Fibroblast of pulmonary artery (primary cell): ENCODE measurements at regions not wholly inside any gene's neighbourhood (a gene's known extent, or its start where the extent isn't known, plus 50 kb on each side); places are given as distances from the start of the nearest gene placed in this dataset.

Experiments used
- DNase-seq: peaks from one replicate; pipeline ENCODE4 v3.0.0-alpha.2; 2010; ENCODE audit warnings: low read depth
- H3K4me3 ChIP-seq: replicated peaks from 2 replicates; pipeline ENCODE4 v1.5.1; 2011; ENCODE audit warnings: low read depth, mild to moderate bottlenecking, control low read depth, low read length, moderate library complexity
- TF ChIP-seq, protein P1 (sequence below): IDR thresholded peaks from 2 replicates; pipeline ENCODE4 v1.5.1; 2011; ENCODE audit warnings: mild to moderate bottlenecking, control low read depth, low read length, inconsistent platforms; ENCODE audit errors: missing control alignments

DNA sequence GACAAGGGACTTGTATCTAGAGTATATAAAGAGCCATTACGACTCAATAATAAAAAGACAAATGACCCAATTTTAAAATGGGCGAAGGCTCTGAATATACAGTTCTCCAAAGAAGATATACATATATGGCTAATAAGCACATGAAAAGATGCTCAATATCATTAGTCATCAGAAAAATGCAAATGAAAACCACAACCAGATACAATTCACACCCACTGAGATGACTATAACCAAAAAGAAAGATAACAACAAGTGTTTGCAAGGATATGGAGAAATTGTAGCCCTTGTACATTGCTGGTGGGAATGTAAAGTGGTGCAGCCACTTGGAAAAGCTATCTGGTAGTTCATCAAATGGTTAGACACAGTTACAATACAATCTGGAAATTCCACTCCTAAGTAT lies 96.3 kb downstream of the TRIM29 start:
- TF ChIP-seq, protein P1, sequence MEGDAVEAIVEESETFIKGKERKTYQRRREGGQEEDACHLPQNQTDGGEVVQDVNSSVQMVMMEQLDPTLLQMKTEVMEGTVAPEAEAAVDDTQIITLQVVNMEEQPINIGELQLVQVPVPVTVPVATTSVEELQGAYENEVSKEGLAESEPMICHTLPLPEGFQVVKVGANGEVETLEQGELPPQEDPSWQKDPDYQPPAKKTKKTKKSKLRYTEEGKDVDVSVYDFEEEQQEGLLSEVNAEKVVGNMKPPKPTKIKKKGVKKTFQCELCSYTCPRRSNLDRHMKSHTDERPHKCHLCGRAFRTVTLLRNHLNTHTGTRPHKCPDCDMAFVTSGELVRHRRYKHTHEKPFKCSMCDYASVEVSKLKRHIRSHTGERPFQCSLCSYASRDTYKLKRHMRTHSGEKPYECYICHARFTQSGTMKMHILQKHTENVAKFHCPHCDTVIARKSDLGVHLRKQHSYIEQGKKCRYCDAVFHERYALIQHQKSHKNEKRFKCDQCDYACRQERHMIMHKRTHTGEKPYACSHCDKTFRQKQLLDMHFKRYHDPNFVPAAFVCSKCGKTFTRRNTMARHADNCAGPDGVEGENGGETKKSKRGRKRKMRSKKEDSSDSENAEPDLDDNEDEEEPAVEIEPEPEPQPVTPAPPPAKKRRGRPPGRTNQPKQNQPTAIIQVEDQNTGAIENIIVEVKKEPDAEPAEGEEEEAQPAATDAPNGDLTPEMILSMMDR, result no peak
- no peak for DNase-seq

DNA sequence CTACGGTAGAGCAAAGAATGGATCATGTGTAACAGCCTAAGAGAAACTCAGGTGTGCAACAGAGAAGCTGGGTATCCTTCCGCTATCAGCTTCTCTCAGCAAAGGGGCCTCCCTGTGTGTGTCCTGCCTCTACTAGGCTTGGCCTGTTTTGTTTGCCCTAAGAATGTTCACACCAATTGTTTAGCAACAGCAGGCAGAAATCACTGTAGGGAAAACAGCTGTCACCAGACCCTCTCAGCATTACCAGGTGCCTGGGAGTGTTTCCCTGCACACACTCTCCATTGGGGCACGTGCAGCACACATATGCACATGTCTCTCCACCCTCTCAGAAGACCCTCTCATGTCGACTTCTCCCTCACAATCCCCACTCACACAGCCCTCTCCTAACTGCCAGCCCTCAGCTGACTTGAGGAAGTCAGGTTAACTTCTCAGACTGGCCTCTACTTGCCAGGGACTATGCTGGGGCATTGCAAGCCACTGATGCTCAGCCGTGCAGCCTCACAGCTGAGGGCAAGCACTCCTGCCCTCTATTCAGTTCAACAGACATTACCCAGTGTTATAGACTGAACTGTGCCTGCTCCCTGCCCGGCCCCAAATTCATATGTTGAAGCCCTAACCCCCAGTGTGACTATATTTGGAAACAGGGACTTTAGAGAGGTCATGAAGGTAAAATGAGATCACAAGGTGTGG lies 97.6 kb downstream of the TRIM29 start:
- no peak overlapping the region for H3K4me3 ChIP-seq
- no peak for DNase-seq
- TF ChIP-seq, protein P1, result no peak

More for the DNA sequence above, 96.3 kb downstream of the TRIM29 start:
- no peak overlapping the region for H3K4me3 ChIP-seq

DNA sequence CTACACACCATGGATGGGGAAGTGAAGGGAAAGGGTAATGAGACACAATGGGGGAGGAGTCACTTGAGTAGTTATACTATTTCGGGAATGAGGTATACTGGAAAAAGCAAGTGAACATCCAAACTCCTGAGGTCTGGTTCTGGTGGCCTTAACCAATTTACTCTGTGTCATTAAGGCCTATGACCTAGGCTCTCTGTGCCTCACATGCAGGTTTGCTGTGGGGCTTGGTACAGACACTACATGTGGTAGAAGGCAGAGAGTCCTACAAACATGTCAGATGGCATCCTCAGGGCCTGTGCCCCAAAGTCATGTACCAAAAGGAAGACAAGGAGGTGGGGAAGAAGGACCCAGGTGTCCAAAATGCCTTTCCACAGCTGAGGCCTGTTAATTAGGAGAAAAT lies 98.9 kb downstream of the TRIM29 start:
- TF ChIP-seq, protein P1, result no peak
- no peak for DNase-seq
- H3K4me3 ChIP-seq, result no peak overlapping the region

DNA sequence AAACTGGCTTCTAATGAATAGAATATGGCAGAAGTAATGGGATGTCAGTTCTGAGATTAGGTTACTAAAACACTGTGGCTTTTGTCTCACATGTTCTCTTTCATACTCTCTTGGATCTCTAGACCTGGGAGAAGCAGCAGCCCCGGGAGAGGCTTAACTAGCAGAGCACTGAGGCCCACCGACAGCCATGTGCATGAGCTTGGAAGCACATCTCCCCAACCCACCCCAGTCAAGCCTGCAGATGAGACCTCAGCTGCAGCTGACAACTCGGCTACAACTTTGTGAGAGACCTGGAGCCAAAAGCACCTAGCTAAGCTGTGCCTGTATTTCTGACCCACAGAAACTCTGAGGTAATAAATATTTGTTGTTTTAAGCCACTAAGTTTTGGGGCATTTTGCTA lies 100.8 kb downstream of the TRIM29 start:
- TF ChIP-seq, protein P1, result no peak
- no peak overlapping the region for H3K4me3 ChIP-seq
- DNase-seq, result no peak

DNA sequence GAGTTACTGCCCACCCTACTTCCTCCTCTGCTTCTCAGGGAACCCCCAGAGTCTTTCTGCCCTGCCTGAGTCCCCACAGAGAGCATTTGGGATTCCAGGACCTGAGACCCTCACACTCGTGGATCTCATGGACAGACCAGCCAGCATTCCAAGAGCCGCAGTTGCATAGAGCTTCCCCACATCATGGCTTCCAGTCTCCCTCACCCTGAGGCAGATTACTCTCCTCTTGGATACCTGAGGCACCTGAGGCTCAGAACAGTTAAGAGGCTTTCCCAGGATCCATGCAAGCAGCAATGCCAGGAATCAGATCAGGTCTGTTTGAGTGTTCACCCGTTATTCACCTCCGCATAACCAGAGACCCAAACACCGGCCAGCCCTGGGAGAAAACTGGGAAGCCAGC lies 102.2 kb downstream of the TRIM29 start:
- TF ChIP-seq, protein P1, result no peak
- no peak for DNase-seq
- H3K4me3 ChIP-seq, result no peak overlapping the region

DNA sequence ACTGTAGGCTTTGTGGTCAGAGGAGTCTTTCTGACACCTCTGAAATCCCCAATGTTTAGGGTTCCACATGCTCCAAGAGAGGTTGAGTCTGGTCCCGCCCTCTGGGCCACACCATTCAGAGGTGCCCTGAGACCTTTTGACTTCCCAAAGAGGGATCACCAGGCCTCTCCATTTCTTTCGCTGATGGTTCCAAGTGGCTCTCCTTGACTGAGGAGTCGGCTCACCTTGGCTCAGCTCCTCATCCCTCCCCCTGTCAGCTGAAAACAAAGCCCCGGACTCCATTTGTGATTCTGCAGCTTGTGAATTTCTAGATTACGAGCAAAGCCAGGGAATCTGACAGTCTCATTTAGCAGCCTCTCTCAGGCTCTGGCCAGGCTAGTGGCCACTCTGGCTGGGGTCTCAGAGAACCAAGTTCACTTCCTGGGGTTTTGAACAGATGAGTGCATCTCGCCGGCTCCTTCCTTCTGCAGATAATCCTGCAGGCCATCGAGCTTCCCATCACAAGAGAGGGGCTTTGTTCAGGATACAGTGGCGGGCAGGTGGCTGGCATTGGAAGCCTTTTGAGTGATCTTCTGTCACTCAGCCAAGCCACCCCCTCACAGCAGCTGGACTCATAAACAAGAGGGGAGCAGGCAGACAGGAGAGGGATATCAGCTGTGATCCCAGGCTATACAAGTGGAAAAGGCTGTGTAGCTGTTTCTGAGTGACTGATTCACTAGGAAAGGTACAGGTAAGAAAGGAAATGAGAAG lies 102.9 kb downstream of the TRIM29 start:
- H3K4me3 ChIP-seq, result no peak overlapping the region
- TF ChIP-seq, protein P1, result no peak
- DNase-seq, result no peak
